ENCODE measurements at regions not wholly inside any gene's neighbourhood (a gene's known extent, or its start where the extent isn't known, plus 50 kb on each side); places are given as distances from the start of the nearest gene placed in this dataset.

GRCh38 chr18:11506856-11507255, 102.5 kb upstream of the SLC35G4 start:
- TF ChIP-seq CTCF (IDR thresholded peaks at IDR 0.05 in 8 of 11, conservative IDR thresholded peaks at IDR 0.05 in 3 of 11) (no peak), POLR2A (IDR thresholded peaks at IDR 0.05) (no peak), POLR2AphosphoS5 (IDR thresholded peaks at IDR 0.05) (no peak)
